GM12878 (cell line): ENCODE measurements at regions not wholly inside any gene's neighbourhood (a gene's known extent, or its start where the extent isn't known, plus 50 kb on each side); places are given as distances from the start of the nearest gene placed in this dataset.

Source experiments
- ATAC-seq: fragments of 200-7000 bp; cut with Tn5 transposase; 3 replicates; pipeline ENCODE4 v1.9.1; 2020; ENCODE audit warnings: mild to moderate bottlenecking, moderate library complexity
- BruUV-seq: library from RNA; stranded (reverse); fragments of 400-500 nt; replicated peaks from 2 replicates; lab custom pipeline; 2021; lab: Mats Ljungman, UMichigan
- CTCF ChIA-PET: fragments of 300-600 bp; sonication (Branson Sonifier 250); formaldehyde crosslinking; extraction: SDS; loops from one replicate; lab custom pipeline; 2021; ENCODE audit warnings: inconsistent platforms; lab: Yijun Ruan, JAX
- POLR2A ChIA-PET: fragments of 350-600 bp; formaldehyde crosslinking; extraction: SDS; loops from one replicate; lab custom pipeline; 2021; ENCODE audit warnings: inconsistent platforms; lab: Charles Lee
- RAD21 ChIA-PET: fragments of 300-600 bp; sonication (Branson Sonifier 250); formaldehyde crosslinking; loops from one replicate; lab custom pipeline; 2023; ENCODE audit warnings: antibody characterized with exemption; ENCODE audit not compliant: unreplicated experiment; lab: Charles Lee
- SMC1A ChIA-PET: fragments of 300-600 bp; sonication (Branson Sonifier 250); formaldehyde crosslinking; loops from one replicate; lab custom pipeline; 2023; ENCODE audit not compliant: unreplicated experiment, uncharacterized antibody; lab: Charles Lee
- DNase-seq: peaks from one replicate; pipeline ENCODE4 v3.0.0-alpha.2; 2011; ENCODE audit warnings: low read depth, low spot score
- FAIRE-seq: peaks from 3 replicates; lab custom pipeline; 2011; peaks lifted over from hg19 to GRCh38; lab: Jason Lieb, UNC
- H2AFZ ChIP-seq: 2 replicates; pipeline ENCODE4 v1.6.0; 2011; ENCODE audit warnings: low read depth, low read length, control low read depth; ENCODE audit not compliant: control insufficient read depth
- H3K27ac ChIP-seq: 2 replicates; pipeline ENCODE4 v1.5.1; 2011; ENCODE audit warnings: control low read depth; ENCODE audit not compliant: control insufficient read depth, insufficient read depth
- H3K27me3 ChIP-seq, 2 experiments: replicated peaks in 1 of 2; 2 replicates each; pipeline versions ENCODE4 v1.6.0 to v1.6.1; 2011; ENCODE audit warnings: low read length in 1 of 2; ENCODE audit not compliant: control insufficient read depth in 2 of 2, insufficient read depth in 2 of 2
- H3K36me3 ChIP-seq, 2 experiments: 2 replicates each; pipeline ENCODE4 v1.5.1; 2011; ENCODE audit warnings: low read length in 1 of 2; ENCODE audit not compliant: control insufficient read depth in 2 of 2, insufficient read depth in 2 of 2
- H3K4me1 ChIP-seq: 2 replicates; pipeline ENCODE4 v1.6.1; 2011; ENCODE audit warnings: mild to moderate bottlenecking, low read length, moderate library complexity, mixed read lengths; ENCODE audit not compliant: control insufficient read depth, insufficient read depth
- H3K4me2 ChIP-seq: 2 replicates; pipeline ENCODE4 v1.6.0; 2011; ENCODE audit warnings: control low read depth; ENCODE audit not compliant: control insufficient read depth, insufficient read depth
- H3K4me3 ChIP-seq: fragments of 200-600 bp; sonication (generic); 2 replicates; pipeline ENCODE4 v1.5.1; 2016
- H3K79me2 ChIP-seq: 2 replicates; pipeline ENCODE4 v1.6.0; 2011; ENCODE audit warnings: low read length; ENCODE audit not compliant: control insufficient read depth, insufficient read depth
- H3K9ac ChIP-seq: 2 replicates; pipeline ENCODE4 v1.8.0; 2011; ENCODE audit warnings: low read length, control low read depth, mixed read lengths; ENCODE audit not compliant: control insufficient read depth, insufficient read depth
- H3K9me3 ChIP-seq: replicated peaks from 3 replicates; pipeline ENCODE4 v1.5.1; 2011; ENCODE audit warnings: mild to moderate bottlenecking, low read length; ENCODE audit not compliant: control insufficient read depth, insufficient read depth
- H4K20me1 ChIP-seq: 2 replicates; pipeline ENCODE4 v1.6.0; 2011; ENCODE audit not compliant: control insufficient read depth, insufficient read depth
- ATF7 ChIP-seq: fragments of 450-650 bp; IDR thresholded peaks from 2 replicates; pipeline ENCODE4 v1.6.1; 2016; ENCODE audit warnings: low read depth, mild to moderate bottlenecking
- CBX3 ChIP-seq: fragments of 200-600 bp; sonication (generic); IDR thresholded peaks from 2 replicates; pipeline ENCODE4 v1.6.1; 2016; ENCODE audit warnings: low read depth, borderline replicate concordance
- CBX5 ChIP-seq: sonication (generic); IDR thresholded peaks from 2 replicates; pipeline ENCODE4 v1.6.1; 2016; ENCODE audit warnings: low read depth, moderate library complexity, mild to moderate bottlenecking, inconsistent platforms
- CEBPB ChIP-seq, 2 experiments: fragments of 150-350 bp in 1 of 2; IDR thresholded peaks; 2 replicates each; pipeline ENCODE4 v1.6.1; 2012 to 2014; ENCODE audit warnings: low read depth in 2 of 2, low read length in 2 of 2, borderline replicate concordance in 1 of 2, inconsistent platforms in 1 of 2
- HDAC2 ChIP-seq: fragments of 200-600 bp; sonication (generic); IDR thresholded peaks from 2 replicates; pipeline ENCODE4 v1.6.1; 2017
- IRF4 ChIP-seq: IDR thresholded peaks from 2 replicates; pipeline ENCODE4 v1.6.1; 2011; ENCODE audit warnings: low read depth, low read length
- MAX ChIP-seq: IDR thresholded peaks from 2 replicates; pipeline ENCODE4 v1.6.1; 2012; ENCODE audit warnings: low read depth, low read length, improper control_type of control experiment
- NFIC ChIP-seq: IDR thresholded peaks from 2 replicates; pipeline ENCODE4 v1.6.1; 2012; ENCODE audit warnings: low read depth, mild to moderate bottlenecking, inconsistent platforms, low read length, moderate library complexity
- POLR2AphosphoS2 ChIP-seq: IDR thresholded peaks from 2 replicates; pipeline ENCODE4 v1.6.1; 2011; ENCODE audit warnings: low read depth, mild to moderate bottlenecking, low read length, improper control_type of control experiment, moderate library complexity
- SIX5 ChIP-seq: IDR thresholded peaks from 2 replicates; pipeline ENCODE4 v1.6.1; 2011; ENCODE audit warnings: mild to moderate bottlenecking, low read depth, low read length, moderate library complexity; ENCODE audit not compliant: severe bottlenecking
- SMAD5 ChIP-seq: IDR thresholded peaks from 2 replicates; pipeline ENCODE4 v1.6.1; 2016; ENCODE audit warnings: antibody characterized with exemption, low read depth
- STAT1 ChIP-seq: fragments of 450-650 bp; conservative IDR thresholded peaks from 2 replicates; pipeline ENCODE4 v1.6.1; 2014; ENCODE audit warnings: antibody characterized with exemption, mild to moderate bottlenecking
- ZNF207 ChIP-seq: fragments of 450-650 bp; IDR thresholded peaks from 2 replicates; pipeline ENCODE4 v1.6.1; 2014; ENCODE audit warnings: antibody characterized with exemption, mild to moderate bottlenecking, borderline replicate concordance
- ZNF384 ChIP-seq: IDR thresholded peaks from 2 replicates; pipeline ENCODE4 v1.6.1; 2012; ENCODE audit warnings: low read depth, mild to moderate bottlenecking, low read length, improper control_type of control experiment, borderline replicate concordance
- whole genome bisulfite sequencing: methylation state at CpG from one replicate; pipeline ENCODE4 v1.1.6; 2016; ENCODE audit warnings: low lambda C conversion rate; ENCODE audit not compliant: insufficient replicate concordance, insufficient coverage; ENCODE audit errors: missing lambda C conversion rate; 5-methylcytosine and 5-hydroxymethylcytosine counted together
- in situ Hi-C: fragments of 300-500 bp; cut with MboI; formaldehyde crosslinking; loops from 9 replicates; pipeline ENCODE4 v1.14.3; 2018; ENCODE audit warnings: mixed read lengths
- intact Hi-C: fragments of 100-400 bp; cut with micrococcal nuclease; formaldehyde crosslinking; loops from one replicate; pipeline ENCODE4 v1.14.2; 2022; ENCODE audit not compliant: unreplicated experiment
- TF ChIP-seq, protein P1 (sequence below): fragments of 150-350 bp; IDR thresholded peaks from 2 replicates; pipeline ENCODE4 v1.6.1; 2014; ENCODE audit warnings: mild to moderate bottlenecking, low read depth, low read length
- TF ChIP-seq, protein P2 (sequence below): fragments of 450-650 bp; formaldehyde crosslinking; IDR thresholded peaks from 2 replicates; pipeline ENCODE4 v1.5.0; 2022; ENCODE audit warnings: mild to moderate bottlenecking, missing genetic modification characterization
- TF ChIP-seq, protein P3 (sequence below): fragments of 450-650 bp; IDR thresholded peaks from 2 replicates; pipeline ENCODE4 v1.6.1; 2017; ENCODE audit warnings: mild to moderate bottlenecking, moderate library complexity

DNA sequence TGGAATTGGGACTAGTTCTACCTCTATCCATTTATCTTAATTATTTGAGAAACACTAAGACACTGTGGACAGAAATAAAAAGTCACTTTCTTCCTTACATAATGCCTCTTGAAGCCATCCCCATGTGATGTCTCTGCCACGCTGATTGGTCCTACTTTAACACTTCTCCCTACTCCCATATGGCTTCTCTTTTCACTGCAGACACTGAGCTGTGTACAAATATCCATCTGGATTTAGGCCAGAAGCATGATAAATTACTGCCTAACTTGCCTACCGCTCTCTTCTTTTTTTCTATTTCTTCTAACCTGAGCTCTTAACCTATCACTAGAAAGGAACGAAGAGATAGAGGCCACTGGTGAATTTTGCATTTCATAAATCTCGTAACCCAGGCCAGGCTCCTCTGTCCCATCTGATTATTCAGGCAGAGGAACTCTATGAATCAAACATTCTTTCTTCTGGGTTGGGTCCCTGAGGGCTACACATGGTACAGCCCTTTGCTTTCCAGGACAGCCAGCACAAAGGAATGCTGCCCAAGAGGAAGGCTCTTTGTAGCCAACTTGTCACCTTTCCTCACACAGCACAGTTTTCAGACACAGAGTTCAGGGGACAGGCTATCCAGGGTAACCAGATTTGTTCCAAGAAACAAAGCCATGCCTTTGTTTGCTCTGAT is 878.5 kb upstream of the LRRC4C start:
- BruUV-seq: no TSS peak
- POLR2A ChIA-PET: no interaction called here
- WGBS: 26% methylated on average over 4 of the region's 4 CpGs
- RAD21 ChIA-PET: no interaction called here
- intact Hi-C loops: no loop called here
- Histone ChIP-seq H3K4me2 (no peak overlapping the region), H3K36me3 (no peaks in the 10 kb centered on the region), H3K4me1 (no peaks in the 10 kb centered on the region), H3K27me3 (no peaks in the 10 kb centered on the region), H3K27ac (no peak overlapping the region), H2AFZ (no peak overlapping the region), H3K9ac (no peak overlapping the region), H4K20me1 (no peaks in the 10 kb centered on the region), H3K79me2 (no peaks in the 10 kb centered on the region), H3K4me3 (no peak overlapping the region), H3K9me3 (no peaks in the 10 kb centered on the region)
- SMC1A ChIA-PET: no interaction called here
- FAIRE-seq (no peak), DNase-seq (no peak), ATAC-seq (no peak)
- CTCF ChIA-PET: no interaction called here
- in situ Hi-C loops: no loop called here
- no peak for TF ChIP-seq HDAC2
- no peak for TF ChIP-seq ATF7
- TF ChIP-seq MAX: no peak
- no peak for TF ChIP-seq IRF4
- TF ChIP-seq CBX5: no peak
- TF ChIP-seq, protein P1, sequence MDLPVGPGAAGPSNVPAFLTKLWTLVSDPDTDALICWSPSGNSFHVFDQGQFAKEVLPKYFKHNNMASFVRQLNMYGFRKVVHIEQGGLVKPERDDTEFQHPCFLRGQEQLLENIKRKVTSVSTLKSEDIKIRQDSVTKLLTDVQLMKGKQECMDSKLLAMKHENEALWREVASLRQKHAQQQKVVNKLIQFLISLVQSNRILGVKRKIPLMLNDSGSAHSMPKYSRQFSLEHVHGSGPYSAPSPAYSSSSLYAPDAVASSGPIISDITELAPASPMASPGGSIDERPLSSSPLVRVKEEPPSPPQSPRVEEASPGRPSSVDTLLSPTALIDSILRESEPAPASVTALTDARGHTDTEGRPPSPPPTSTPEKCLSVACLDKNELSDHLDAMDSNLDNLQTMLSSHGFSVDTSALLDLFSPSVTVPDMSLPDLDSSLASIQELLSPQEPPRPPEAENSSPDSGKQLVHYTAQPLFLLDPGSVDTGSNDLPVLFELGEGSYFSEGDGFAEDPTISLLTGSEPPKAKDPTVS: no peak
- no peak for TF ChIP-seq POLR2AphosphoS2
- no peak for TF ChIP-seq NFIC
- no peak for TF ChIP-seq CEBPB (IDR thresholded peaks at IDR 0.05; ENCODE audit: borderline replicate concordance in 1 of 2, low read depth in 2 of 2, low read length in 2 of 2)
- TF ChIP-seq ZNF207: no peak
- TF ChIP-seq CBX3: no peak
- TF ChIP-seq ZNF384: no peak
- TF ChIP-seq, protein P2, sequence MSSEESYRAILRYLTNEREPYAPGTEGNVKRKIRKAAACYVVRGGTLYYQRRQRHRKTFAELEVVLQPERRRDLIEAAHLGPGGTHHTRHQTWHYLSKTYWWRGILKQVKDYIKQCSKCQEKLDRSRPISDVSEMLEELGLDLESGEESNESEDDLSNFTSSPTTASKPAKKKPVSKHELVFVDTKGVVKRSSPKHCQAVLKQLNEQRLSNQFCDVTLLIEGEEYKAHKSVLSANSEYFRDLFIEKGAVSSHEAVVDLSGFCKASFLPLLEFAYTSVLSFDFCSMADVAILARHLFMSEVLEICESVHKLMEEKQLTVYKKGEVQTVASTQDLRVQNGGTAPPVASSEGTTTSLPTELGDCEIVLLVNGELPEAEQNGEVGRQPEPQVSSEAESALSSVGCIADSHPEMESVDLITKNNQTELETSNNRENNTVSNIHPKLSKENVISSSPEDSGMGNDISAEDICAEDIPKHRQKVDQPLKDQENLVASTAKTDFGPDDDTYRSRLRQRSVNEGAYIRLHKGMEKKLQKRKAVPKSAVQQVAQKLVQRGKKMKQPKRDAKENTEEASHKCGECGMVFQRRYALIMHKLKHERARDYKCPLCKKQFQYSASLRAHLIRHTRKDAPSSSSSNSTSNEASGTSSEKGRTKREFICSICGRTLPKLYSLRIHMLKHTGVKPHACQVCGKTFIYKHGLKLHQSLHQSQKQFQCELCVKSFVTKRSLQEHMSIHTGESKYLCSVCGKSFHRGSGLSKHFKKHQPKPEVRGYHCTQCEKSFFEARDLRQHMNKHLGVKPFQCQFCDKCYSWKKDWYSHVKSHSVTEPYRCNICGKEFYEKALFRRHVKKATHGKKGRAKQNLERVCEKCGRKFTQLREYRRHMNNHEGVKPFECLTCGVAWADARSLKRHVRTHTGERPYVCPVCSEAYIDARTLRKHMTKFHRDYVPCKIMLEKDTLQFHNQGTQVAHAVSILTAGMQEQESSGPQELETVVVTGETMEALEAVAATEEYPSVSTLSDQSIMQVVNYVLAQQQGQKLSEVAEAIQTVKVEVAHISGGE: no peak
- TF ChIP-seq STAT1: no peak
- TF ChIP-seq SMAD5: no peak
- TF ChIP-seq, protein P3, sequence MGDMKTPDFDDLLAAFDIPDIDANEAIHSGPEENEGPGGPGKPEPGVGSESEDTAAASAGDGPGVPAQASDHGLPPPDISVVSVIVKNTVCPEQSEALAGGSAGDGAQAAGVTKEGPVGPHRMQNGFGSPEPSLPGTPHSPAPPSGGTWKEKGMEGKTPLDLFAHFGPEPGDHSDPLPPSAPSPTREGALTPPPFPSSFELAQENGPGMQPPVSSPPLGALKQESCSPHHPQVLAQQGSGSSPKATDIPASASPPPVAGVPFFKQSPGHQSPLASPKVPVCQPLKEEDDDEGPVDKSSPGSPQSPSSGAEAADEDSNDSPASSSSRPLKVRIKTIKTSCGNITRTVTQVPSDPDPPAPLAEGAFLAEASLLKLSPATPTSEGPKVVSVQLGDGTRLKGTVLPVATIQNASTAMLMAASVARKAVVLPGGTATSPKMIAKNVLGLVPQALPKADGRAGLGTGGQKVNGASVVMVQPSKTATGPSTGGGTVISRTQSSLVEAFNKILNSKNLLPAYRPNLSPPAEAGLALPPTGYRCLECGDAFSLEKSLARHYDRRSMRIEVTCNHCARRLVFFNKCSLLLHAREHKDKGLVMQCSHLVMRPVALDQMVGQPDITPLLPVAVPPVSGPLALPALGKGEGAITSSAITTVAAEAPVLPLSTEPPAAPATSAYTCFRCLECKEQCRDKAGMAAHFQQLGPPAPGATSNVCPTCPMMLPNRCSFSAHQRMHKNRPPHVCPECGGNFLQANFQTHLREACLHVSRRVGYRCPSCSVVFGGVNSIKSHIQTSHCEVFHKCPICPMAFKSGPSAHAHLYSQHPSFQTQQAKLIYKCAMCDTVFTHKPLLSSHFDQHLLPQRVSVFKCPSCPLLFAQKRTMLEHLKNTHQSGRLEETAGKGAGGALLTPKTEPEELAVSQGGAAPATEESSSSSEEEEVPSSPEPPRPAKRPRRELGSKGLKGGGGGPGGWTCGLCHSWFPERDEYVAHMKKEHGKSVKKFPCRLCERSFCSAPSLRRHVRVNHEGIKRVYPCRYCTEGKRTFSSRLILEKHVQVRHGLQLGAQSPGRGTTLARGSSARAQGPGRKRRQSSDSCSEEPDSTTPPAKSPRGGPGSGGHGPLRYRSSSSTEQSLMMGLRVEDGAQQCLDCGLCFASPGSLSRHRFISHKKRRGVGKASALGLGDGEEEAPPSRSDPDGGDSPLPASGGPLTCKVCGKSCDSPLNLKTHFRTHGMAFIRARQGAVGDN: no peak
- no peak for TF ChIP-seq SIX5
